Central memory CD8-positive, alpha-beta T cell (primary cell): ENCODE measurements at regions not wholly inside any gene's neighbourhood (a gene's known extent, or its start where the extent isn't known, plus 50 kb on each side); places are given as distances from the start of the nearest gene placed in this dataset.

ENCODE experiments used
- ATAC-seq: fragments of 150-1000 bp; cut with Tn5 transposase; replicated peaks from 2 replicates; pipeline ENCODE4 v1.10.0; 2022; ENCODE audit warnings: mild to moderate bottlenecking, moderate FRiP score, moderate number of reproducible peaks; ENCODE audit not compliant: poor library complexity, severe bottlenecking; ENCODE audit errors: extremely low read depth
- DNase-seq, 2 donors: peaks; one replicate each; pipeline ENCODE4 v3.0.0; 2021; ENCODE audit warnings: low spot score in 2 of 2
- H3K27ac Mint-ChIP-seq: one replicate; pipeline ENCODE4 v1.8.0; 2022; ENCODE audit warnings: low read depth, mild to moderate bottlenecking, moderate library complexity, mixed read lengths
- H3K27me3 Mint-ChIP-seq: one replicate; pipeline ENCODE4 v1.8.0; 2022; ENCODE audit warnings: mixed read lengths
- H3K36me3 Mint-ChIP-seq: one replicate; pipeline ENCODE4 v1.8.0; 2022; ENCODE audit warnings: mild to moderate bottlenecking, moderate library complexity, mixed read lengths; ENCODE audit not compliant: insufficient read depth
- H3K4me1 Mint-ChIP-seq: one replicate; pipeline ENCODE4 v1.8.0; 2022; ENCODE audit warnings: mixed read lengths
- H3K4me3 Mint-ChIP-seq: one replicate; pipeline ENCODE4 v1.8.0; 2022; ENCODE audit warnings: mild to moderate bottlenecking, moderate library complexity, mixed read lengths
- H3K9me3 Mint-ChIP-seq: one replicate; pipeline ENCODE4 v1.8.0; 2022; ENCODE audit warnings: mixed read lengths

DNA sequence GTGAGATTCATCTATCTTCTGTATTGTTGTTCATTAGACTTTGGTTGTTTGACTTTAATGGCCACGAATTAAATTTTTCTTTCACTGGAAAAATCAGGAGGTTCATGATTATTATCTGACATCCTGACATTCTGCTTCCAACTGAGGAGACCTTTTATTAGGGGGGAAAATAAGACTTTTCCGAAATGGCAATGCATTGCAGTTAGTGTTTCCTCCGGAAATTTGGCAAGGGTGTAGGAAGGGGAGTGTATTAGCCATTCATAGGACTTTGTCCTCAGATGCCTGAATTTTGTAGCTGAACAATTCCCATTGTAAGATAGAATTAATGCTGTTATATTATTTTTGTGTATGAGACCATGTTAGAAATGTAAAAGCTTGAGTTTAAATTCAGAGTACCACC, 450.6 kb upstream of the TGFBR2 start:
- Mint-ChIP-seq H3K4me3 (no peak overlapping the region), H3K27me3 (peaks cover 19% of the 10 kb centered on the region), H3K27ac (no peak overlapping the region), H3K36me3 (no peaks in the 10 kb centered on the region), H3K4me1 (no peaks in the 10 kb centered on the region), H3K9me3 (no peaks in the 10 kb centered on the region)
- DNase-seq (no peak), ATAC-seq (no peak)

DNA sequence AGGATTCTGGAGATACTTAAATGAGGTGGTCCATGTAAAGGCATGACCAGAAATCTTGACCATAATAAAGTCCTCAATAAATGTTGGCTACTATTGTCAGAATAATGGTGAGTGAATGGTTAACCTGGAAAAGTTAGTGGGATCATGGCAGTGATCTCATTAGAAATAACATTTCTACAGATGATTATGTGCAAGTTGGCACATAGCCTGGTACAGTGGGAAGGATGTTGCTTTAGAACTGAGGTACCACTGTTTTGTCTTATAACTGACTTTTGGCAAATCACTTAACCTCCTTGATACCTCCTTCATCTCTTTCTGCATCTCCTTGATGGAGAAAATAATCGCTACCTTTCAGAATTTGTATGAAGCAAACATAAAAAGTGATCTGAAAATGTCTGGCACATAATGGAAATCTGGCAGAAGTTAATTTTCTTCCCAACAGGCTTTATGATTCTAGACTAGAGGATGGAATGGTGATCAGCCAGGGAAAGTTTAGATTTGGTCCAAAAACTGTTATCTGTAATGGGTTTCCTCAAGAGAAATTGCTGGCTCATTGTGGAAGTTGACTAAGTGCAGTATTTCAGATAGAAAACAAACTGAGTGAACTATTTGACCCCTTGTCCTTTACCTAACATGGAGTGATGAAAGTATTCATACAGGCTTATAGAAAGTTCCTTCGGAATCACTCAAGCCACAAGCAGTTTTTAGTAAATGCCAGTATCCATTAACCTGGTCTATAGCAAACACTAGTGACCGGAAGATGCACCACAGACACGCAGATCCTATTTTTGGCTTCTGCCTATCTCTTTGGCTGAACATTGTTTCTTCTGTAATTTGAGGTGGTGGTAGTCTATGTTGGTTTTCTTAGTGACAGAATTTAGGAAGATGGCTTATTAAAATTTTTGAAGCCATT, 449.6 kb upstream of the TGFBR2 start:
- DNase-seq, result no peak

GRCh38 chr3:30161375-30161774, 445.0 kb upstream of the TGFBR2 start:
- no peak for DNase-seq
- no peak overlapping the region for H3K27ac Mint-ChIP-seq
- no peak overlapping the region for H3K4me3 Mint-ChIP-seq
- H3K4me1 Mint-ChIP-seq, result no peaks in the 10 kb centered on the region
- peaks cover 12% of the 10 kb centered on the region for H3K27me3 Mint-ChIP-seq
- ATAC-seq, result no peak
- H3K9me3 Mint-ChIP-seq, result no peaks in the 10 kb centered on the region
- H3K36me3 Mint-ChIP-seq, result no peaks in the 10 kb centered on the region

More for the DNA sequence above, 449.6 kb upstream of the TGFBR2 start:
- H3K4me1 Mint-ChIP-seq, result no peaks in the 10 kb centered on the region
- H3K27me3 Mint-ChIP-seq, result peaks cover 28% of the 10 kb centered on the region
- no peak overlapping the region for H3K27ac Mint-ChIP-seq
- H3K9me3 Mint-ChIP-seq, result no peaks in the 10 kb centered on the region
- H3K36me3 Mint-ChIP-seq, result no peaks in the 10 kb centered on the region
- H3K4me3 Mint-ChIP-seq, result no peak overlapping the region
- no peak for ATAC-seq

DNA sequence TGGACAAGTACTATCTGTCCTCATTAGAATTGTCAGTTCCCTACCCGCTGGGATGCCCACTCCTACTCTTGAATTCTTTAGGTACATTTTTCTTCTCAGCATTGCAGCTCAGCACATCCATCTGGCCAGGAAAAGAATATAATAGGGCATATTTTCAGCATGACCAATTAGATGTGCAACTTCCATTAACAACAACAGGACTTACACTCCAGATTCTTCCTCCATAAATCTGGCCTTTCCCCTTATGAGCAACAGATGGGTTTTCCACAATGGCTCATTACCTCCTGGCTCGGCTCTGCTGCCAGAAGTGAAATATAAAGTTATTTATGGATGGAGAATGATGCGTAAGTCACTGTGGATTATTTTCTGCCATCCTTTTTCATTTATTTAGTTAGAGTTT, 443.8 kb upstream of the TGFBR2 start:
- H3K4me1 Mint-ChIP-seq, result no peaks in the 10 kb centered on the region
- ATAC-seq (no peak), DNase-seq (no peak)
- H3K27me3 Mint-ChIP-seq, result peaks cover 12% of the 10 kb centered on the region
- H3K9me3 Mint-ChIP-seq, result no peaks in the 10 kb centered on the region
- no peak overlapping the region for H3K4me3 Mint-ChIP-seq
- H3K27ac Mint-ChIP-seq, result no peak overlapping the region
- H3K36me3 Mint-ChIP-seq, result no peaks in the 10 kb centered on the region

DNA sequence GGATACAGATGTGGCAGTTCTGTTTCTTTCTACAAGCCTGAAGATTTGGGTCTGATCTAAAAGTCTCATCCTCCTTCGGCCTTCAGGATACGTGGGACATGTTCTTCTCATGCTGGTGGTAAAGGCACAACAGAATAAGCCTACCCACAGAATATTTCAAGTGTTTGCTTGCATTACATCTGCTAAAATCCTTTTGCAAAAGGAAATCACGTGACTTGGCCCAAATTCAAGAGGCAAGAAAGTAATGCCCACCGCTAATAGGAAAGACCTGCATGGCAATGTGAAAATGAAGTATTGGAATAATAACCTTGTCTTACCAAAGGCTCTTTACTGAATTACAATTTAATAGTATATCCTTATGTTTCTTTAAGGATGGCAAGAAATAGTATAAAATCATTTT, 439.9 kb upstream of the TGFBR2 start:
- Mint-ChIP-seq H3K4me1 (no peaks in the 10 kb centered on the region), H3K4me3 (no peak overlapping the region), H3K36me3 (no peaks in the 10 kb centered on the region), H3K9me3 (no peaks in the 10 kb centered on the region), H3K27ac (no peak overlapping the region), H3K27me3 (peaks cover 6% of the 10 kb centered on the region)
- ATAC-seq (no peak), DNase-seq (no peak)

- Mint-ChIP-seq H3K27me3 (no peaks in the 10 kb centered on the region), H3K4me1 (no peaks in the 10 kb centered on the region), H3K9me3 (no peaks in the 10 kb centered on the region), H3K36me3 (no peaks in the 10 kb centered on the region), H3K27ac (no peak overlapping the region), H3K4me3 (no peak overlapping the region)
- ATAC-seq (no peak), DNase-seq (no peak)
Observed at GRCh38 chr3:30167541-30168011, 438.8 kb upstream of the TGFBR2 start.

GRCh38 chr3:30169487-30169886, 436.9 kb upstream of the TGFBR2 start:
- Mint-ChIP-seq H3K9me3 (no peaks in the 10 kb centered on the region), H3K4me1 (no peaks in the 10 kb centered on the region), H3K27me3 (no peaks in the 10 kb centered on the region), H3K4me3 (no peak overlapping the region), H3K36me3 (no peaks in the 10 kb centered on the region), H3K27ac (no peak overlapping the region)
- ATAC-seq (no peak), DNase-seq (no peak)

DNA sequence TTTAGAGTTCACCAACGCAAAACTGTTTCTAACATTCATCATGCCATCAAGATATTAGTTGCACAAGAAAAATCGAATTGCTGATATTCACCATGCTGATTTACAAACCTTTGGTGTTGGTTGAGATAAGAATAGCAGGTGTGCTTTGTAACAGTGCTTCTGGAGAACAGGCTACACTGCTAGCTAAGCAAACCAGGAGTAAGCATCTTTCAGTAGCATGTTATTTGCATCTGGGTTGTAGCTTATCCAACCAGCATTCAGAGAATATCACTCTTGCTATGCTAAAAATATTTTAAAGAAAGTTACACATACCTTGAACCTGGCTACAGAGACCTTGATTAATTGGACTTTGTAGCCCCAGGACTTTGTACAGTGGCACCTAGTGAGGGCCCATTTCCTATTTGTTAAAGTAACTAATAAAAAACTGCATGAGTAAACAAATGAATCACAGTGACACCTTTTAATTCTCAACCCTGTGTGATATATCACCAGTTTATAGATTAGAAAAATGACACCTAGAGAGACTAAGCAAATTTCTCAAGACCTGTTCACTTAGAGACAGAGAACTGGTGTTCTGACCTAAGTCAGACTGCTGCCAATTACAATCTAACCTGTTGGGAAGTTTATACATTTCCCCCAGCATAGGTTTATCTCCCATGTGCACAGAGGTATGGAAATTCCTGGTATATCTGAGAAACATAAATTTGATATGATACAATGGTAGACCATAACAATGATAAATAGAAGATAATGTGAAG, 435.5 kb upstream of the TGFBR2 start:
- Mint-ChIP-seq H3K4me3 (no peak overlapping the region), H3K9me3 (no peaks in the 10 kb centered on the region), H3K36me3 (no peaks in the 10 kb centered on the region), H3K27ac (no peak overlapping the region), H3K4me1 (no peaks in the 10 kb centered on the region), H3K27me3 (no peaks in the 10 kb centered on the region)
- ATAC-seq (no peak), DNase-seq (no peak)

- H3K4me1 Mint-ChIP-seq, result no peaks in the 10 kb centered on the region
- H3K27me3 Mint-ChIP-seq, result peaks cover 2% of the 10 kb centered on the region
- H3K36me3 Mint-ChIP-seq, result no peaks in the 10 kb centered on the region
- no peaks in the 10 kb centered on the region for H3K9me3 Mint-ChIP-seq
- no peak overlapping the region for H3K4me3 Mint-ChIP-seq
- no peak for DNase-seq
- ATAC-seq, result no peak
- no peak overlapping the region for H3K27ac Mint-ChIP-seq
Observed at GRCh38 chr3:30174357-30174756, 432.0 kb upstream of the TGFBR2 start.

DNA sequence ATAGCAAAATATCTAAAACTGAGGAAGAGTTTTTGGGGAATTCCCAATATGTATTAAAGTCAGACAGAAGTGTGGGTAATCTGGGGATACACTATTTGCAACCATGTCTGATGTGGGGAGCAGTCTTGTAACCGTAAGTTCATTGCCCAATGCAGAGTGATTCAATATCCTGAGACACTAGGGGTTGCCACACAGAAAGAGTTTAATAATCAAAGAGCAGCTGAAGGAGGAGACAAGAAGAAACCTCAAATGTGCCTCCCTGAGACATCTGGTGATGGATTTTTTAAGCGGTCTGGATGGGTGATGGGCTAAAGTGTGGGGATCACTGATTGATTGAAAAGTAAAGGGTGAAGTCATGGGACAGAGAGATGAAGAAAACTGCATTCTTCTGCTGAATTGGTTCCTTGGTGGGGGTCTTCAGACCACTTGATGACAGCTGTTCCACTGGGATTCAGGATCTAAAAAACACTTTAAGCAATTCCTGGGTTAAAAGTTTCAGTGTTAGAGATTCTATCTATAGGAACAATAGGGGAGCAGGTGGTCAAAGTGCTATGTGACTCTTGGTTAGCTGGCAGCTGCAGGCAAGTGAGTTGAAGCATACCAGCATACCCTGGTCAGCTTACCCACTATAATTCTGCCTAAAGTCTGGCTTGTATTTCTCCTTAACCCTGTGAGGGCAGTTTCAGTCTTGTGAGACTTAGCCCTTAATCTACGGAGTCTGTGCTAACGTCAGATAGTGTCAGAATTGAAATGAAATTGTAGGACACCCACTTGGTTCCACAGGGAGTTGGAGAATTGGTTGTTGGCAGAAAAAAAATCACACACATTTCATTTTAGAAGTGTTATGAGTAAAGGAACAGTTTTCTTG, 425.9 kb upstream of the TGFBR2 start:
- Mint-ChIP-seq H3K27me3 (peaks cover 36% of the 10 kb centered on the region), H3K4me1 (no peaks in the 10 kb centered on the region), H3K27ac (no peak overlapping the region), H3K4me3 (no peak overlapping the region), H3K9me3 (no peaks in the 10 kb centered on the region), H3K36me3 (no peaks in the 10 kb centered on the region)
- ATAC-seq (no peak), DNase-seq (no peak)

DNA sequence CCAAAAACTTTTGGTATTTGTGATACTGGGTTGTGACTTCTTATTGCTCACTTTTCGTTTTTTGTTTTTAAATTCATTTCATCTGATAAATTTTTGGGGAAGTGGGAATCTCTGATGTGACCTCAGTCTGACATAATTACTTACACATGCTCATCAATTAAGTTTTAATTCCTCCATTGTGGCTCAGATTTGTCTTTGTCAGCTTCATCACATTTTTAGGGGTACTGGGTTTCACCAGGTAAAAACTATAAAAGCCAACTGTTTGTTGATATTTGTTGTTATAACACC, 425.3 kb upstream of the TGFBR2 start:
- no peak for DNase-seq
- no peak for ATAC-seq
- Mint-ChIP-seq H3K4me1 (no peaks in the 10 kb centered on the region), H3K4me3 (no peak overlapping the region), H3K27ac (no peak overlapping the region), H3K9me3 (no peaks in the 10 kb centered on the region), H3K36me3 (no peaks in the 10 kb centered on the region), H3K27me3 (peaks cover 39% of the 10 kb centered on the region)

- H3K4me3 Mint-ChIP-seq, result no peak overlapping the region
- no peaks in the 10 kb centered on the region for H3K9me3 Mint-ChIP-seq
- peaks cover 42% of the 10 kb centered on the region for H3K27me3 Mint-ChIP-seq
- H3K4me1 Mint-ChIP-seq, result no peaks in the 10 kb centered on the region
- DNase-seq, result no peak
- no peaks in the 10 kb centered on the region for H3K36me3 Mint-ChIP-seq
- no peak for ATAC-seq
- no peak overlapping the region for H3K27ac Mint-ChIP-seq
Observed at GRCh38 chr3:30181581-30181980, 424.8 kb upstream of the TGFBR2 start.
